ENCODE measurements at regions not wholly inside any gene's neighbourhood (a gene's known extent, or its start where the extent isn't known, plus 50 kb on each side); places are given as distances from the start of the nearest gene placed in this dataset.

- no peak for DNase-seq
Measured at GRCh38 chr11:30811226-30811755, 225.1 kb upstream of the MPPED2 start.

DNA sequence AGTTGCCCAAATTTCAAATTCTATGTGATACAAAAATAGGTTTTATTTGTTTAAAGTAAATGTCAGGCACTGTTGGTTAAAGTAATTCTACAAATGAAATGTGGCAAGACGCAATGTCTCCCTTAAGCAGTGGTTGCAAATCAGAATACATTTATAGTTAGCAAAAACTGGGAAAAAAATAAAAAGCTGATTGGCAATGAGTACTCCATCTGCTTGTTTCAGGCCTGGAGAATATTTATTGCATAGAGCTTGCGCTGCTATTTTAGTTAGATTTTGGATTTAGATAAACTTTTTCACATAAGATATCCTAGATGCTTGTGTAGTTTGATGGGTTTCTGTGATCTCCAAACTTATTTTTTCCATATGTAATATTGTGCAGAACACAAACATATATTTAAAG is 224.0 kb upstream of the MPPED2 start:
- DNase-seq, result no peak

DNA sequence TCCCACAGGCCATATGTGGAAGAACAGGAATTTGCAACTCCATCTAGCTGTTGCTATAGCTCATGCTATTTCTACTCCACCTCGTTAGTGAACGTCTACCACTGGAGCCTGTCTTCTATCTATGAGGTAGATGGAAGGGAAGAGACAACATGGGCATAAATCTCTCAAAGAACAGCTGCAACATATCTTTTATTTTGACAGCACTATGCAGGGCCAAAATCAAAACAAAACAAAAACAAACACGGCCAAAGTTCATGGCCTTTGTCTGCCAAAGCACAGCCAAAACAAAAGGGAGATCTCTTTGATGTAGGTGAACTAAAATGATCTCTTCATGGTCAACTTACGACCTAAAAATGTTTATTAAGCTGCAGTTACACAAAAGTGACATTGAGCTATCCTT is 215.2 kb upstream of the MPPED2 start:
- no peak for DNase-seq

- DNase-seq, result no peak
Measured at GRCh38 chr11:30800904-30801303, 214.8 kb upstream of the MPPED2 start.

- DNase-seq, result no peak
Measured at GRCh38 chr11:30798547-30799236, 212.5 kb upstream of the MPPED2 start.

GRCh38 chr11:30789270-30789669 is 203.1 kb upstream of the MPPED2 start:
- DNase-seq, result no peak

DNA sequence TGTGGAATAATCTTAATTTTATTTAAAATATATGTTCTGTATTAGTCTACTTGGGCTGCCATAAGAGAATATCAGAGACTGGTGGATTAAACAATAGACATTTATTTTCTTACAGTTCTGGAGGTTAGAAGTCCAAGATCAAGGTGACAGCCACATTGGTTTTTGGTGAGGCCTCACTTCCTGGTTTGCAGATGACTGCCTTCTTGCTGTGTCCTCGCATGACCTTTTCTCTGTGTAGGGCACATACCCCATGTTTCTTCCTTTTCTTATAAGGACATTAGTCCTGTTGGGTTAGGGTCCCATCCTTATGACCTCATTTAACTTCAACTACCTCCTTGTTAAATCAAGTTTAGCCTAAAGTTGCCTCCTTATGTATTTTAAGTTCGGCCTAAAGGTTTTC is 202.7 kb upstream of the MPPED2 start:
- no peak for DNase-seq

DNA sequence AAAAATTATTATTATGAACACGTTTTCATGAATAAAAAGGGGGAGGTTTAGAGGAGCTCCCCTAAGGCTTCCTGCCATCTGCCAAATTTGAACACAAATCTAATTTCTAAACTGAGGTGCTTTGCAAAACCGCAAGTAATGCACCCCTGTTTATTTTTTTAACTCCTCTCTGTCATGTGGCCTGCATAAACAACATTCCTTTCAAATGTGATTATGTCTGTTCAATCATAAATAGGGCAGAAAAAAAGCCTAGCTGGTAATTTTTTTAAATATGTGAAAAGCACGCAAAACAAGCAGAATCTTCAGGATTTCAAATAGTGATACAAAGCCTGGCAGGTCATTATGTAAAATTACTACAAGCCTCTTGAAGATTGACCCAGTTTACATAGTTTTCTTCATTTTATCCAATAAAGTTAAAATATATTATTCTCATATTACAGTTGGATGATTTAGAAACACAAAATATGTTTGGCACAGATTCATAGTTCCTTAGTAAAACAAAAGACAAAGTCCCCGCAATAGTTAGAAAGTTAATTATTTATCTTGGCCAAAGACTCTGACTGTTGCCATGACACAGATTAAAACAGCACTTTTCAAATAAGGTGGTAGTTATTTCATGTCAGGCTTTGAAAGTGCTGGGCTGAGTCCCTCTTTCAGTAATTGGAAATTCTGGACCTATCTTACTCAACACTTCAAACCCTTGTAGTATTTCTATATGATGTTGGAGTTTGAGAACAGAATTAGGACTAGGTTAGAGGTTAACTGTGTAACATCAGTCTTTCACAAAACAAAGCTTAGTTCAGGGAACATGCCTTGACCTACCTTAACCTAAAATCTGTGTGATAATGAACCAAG is 200.3 kb upstream of the MPPED2 start:
- peak; percentile 33 for DNase-seq

GRCh38 chr11:30778596-30778995 is 192.4 kb upstream of the MPPED2 start:
- no peak for DNase-seq

GRCh38 chr11:30775233-30775522 is 189.0 kb upstream of the MPPED2 start:
- no peak for DNase-seq

DNA sequence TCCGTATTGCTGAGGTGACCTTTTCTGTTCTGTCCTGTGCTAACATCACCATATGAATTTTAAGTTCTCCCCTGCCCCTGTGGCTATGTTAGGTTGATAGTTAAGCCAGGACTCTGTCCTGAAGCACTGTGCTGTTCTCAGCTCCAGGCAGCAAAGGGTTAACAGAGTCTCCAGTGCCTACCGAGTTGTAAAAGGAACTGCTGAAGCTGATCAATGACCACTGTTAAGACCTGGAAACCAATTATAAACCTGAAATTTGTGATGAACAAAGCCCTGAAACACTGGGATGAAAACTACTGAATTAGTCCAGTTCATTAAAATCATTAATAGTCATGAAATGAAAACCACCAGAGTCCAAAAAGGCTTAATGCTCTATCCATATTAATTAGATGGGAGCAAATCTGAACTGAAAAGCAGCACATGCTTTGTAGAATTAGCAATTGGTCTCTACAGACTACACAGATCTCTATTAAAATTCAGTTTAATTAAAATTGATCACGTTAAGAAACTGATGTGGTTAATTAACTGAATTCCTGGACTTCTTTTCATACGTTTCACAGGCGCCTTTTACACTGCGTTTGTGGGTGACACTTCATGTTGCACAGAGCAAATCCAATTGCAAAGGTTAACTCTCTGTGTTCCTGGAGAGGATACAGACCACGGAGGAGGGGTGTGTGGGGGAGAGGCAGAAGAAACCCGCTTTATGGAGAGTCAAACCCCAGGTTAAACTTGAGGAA is 188.5 kb upstream of the MPPED2 start:
- peak; percentile 16 for DNase-seq

GRCh38 chr11:30772908-30773307 is 186.8 kb upstream of the MPPED2 start:
- no peak for DNase-seq

DNA sequence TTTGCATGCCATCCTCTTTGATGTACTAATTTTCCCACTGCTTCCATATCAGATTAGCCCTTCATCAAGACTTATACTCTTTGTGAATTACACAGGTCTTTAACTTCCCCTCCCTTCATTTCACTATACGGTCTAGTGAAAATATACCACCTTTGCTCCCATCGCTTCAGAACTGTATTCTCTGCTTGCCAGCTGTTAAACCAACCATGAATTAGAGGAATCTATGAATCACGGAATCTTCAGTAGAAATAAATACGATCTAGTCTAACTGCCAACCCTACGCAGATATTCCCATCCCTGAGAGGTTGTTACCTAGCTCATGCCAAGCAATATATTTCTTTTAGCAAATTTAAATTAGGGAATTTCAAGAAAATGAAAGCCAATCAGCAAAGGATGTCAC is 177.8 kb upstream of the MPPED2 start:
- DNase-seq, result no peak

DNA sequence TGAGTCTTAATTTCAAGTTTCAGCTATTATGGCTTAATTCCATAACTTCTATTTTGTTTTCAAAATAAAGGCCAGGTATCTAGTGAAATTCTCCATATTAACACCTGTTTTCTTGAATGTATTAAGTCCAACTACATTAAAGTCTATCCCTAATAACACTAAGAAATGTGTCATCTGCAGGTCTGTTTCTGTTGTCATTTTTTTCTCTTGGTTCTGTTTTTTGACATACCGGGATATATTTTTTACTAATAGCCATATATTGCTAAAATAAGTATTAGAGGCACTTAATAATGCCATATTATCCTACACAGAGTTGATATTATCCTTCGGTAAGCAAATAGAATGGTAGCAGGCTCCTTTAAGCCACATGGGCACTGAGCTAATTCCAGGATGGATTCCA is 176.0 kb upstream of the MPPED2 start:
- no peak for DNase-seq

DNA sequence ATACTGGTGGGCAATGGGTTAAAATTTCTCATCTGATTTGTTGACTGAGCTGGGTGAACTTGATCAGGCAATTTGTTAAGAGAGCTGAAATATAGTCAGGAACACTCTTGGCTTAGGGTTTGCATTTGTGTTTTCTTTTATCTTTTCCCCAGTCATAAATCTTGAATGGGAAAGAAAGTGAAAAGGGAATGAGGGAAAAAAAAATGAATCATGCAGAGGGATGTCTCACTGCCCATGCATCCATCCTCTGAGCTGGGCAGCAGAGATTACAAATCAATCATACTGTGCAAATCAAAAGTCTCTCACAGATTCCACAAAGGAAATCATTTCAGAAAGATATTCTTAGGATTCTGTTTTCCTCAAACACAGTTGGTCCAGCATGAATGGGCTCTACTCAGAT is 174.2 kb upstream of the MPPED2 start:
- DNase-seq, result no peak

DNA sequence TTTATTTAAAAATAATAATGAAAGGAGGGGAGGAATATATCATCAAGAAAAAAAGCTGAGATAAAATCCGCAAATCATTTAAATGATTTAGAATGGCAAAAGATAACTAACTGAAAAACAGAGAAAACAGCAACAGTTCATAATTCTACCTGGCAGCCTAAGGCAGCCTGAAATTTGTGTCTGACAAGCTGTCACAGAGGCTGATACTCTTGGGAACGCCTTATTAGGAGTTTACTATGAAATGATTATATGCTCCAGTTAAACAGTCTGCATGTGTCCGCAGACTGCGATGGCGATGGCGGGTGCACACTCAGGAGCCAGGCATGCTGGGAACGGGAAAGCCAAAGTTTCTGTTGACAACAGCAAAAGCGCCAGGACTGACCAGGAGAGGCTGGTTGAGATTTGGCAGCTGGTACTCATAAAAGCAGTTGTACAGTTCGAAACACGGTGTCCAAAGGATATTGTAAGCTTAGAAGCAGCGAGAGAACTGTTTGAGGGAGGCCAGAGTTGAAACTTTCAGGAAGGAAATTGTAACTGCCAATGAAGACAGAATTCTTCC is 172.9 kb upstream of the MPPED2 start:
- DNase-seq, result no peak

- DNase-seq, result no peak
Measured at GRCh38 chr11:30758518-30758917, 172.4 kb upstream of the MPPED2 start.

DNA sequence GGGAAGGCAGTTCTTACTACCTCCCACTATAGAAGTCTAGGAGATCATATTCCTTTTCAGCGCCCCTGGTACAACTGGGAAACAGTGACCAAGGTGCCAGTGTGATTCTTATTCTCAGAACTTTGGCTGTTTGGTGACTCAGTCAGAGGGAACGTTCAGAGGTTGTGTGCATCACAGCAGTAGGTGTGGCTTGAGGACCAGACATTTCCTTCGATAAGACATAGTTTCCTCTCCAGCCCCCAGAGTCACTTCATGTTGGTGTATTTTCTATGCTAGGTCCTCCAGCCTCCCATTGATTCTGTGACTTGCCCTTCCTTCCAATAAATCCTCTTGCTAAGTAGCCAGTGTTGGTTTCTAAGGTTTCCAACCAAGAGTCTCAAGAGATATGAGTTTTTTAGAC is 171.9 kb upstream of the MPPED2 start:
- DNase-seq, result no peak

DNA sequence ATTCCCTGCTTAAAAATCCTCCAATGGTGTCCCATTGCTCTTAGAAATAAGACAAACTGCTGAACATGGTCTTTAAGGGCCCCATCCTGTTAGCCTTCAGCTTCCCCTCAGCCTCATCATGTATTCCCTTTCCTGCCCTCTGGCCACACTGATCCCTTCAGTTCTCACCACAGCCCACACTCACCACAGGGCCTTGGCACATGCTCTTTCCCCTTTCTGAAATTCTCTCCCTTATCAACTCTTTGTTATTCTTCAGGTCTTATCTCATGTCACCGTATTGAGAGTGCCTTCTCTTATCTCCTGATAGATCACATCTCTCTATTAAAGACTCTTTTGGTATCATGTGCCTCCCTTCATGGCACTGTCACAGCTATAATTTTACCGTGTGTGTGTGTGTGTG is 167.8 kb upstream of the MPPED2 start:
- DNase-seq, result no peak

GRCh38 chr11:30753504-30753903 is 167.4 kb upstream of the MPPED2 start:
- no peak for DNase-seq

DNA sequence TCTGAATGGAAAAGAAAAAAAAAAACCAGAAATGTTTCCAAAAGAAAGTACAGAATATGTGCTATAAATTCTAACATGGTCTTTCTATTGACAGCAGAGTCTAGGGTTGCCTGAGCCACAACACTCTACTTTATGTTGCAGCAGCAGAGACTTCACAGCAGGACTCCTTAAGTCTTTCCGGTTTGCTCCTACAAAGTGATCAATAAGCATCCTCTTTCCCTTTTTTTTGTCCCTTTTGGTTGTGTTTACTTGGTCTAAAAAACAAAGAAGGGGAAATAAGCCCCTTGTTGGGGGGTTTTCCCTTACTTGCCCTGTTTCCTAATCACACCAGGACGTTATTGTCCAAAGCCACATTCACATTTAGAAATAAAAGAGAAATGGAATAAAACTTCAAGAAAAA is 163.1 kb upstream of the MPPED2 start:
- no peak for DNase-seq

DNA sequence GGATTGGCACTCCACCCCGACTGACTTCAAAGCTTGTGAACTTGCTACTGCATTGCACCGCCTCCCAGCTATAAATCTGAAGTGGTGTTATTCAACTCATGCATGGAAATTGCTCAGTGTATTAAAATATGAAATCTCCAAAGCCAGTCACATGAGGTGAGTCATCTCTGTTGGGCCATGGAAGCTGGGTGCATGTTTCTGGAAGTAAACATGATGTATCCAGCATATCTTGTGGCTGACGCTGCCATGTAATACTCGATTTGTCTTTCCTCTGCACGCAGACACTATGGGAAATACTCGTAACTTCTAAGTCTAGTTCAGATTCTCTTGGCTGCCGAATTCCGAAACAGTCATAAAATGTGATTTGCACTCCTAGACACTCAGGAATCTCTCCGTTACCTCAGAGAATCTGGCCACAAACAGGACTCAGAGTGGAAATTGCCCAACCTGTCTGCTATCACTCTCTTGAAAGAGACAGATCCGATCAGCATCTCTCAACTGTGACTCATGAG is 154.9 kb upstream of the MPPED2 start:
- no peak for DNase-seq

- DNase-seq, result no peak
Measured at GRCh38 chr11:30740091-30740490, 153.9 kb upstream of the MPPED2 start.
